ENCODE measurements at regions not wholly inside any gene's neighbourhood (a gene's known extent, or its start where the extent isn't known, plus 50 kb on each side); places are given as distances from the start of the nearest gene placed in this dataset.

GRCh38 chr17:77441940-77442339 lies 301.2 kb downstream of the SEC14L1 start:
- peaks cover 100% of the 10 kb centered on the region for H3K4me1 Mint-ChIP-seq (ENCODE audit: low read depth)
- H3K4me3 Mint-ChIP-seq, result peak overlapping the region; percentile 87
- H3K27ac Mint-ChIP-seq, result peak overlapping the region; percentile 93
- Histone ChIP-seq H3K4me1 (ENCODE audit: insufficient read depth, low read length) (peaks cover 100% of the 10 kb centered on the region), H3K4me3 (ENCODE audit: low read length) (peak overlapping the region; percentile 26), H3K27ac (ENCODE audit: low read depth in 1 of 2, low read length in 2 of 2) (peak overlapping the region; percentile 79 to 98), H3K9me3 (ENCODE audit: control insufficient read depth in 1 of 2, insufficient read depth in 1 of 2, low read length in 2 of 2) (no peaks in the 10 kb centered on the region), H3K27me3 (ENCODE audit: control insufficient read depth in 1 of 2, insufficient read depth in 2 of 2, low read length in 2 of 2) (no peaks in the 10 kb centered on the region), H3K36me3 (ENCODE audit: insufficient read depth, low read length) (peaks cover 7% of the 10 kb centered on the region)
- no peaks in the 10 kb centered on the region for H3K27me3 Mint-ChIP-seq
- CTCF ChIA-PET, result interaction anchor here (1.0 to 3.6 kb wide), 16 partner anchors 9 to 110 kb away, joined by 3 to 32 read pairs (median 7); no protein-coding TSS in a partner anchor
- no peaks in the 10 kb centered on the region for H3K9me3 Mint-ChIP-seq
- peak; percentile 0 for ATAC-seq (ENCODE audit: poor library complexity)
- peaks cover 20% of the 10 kb centered on the region for H3K36me3 Mint-ChIP-seq (ENCODE audit: low read depth)
- POLR2A ChIA-PET, result interaction anchor here (1.1 to 29.0 kb wide), 28 partner anchors 7 to 689 kb away, joined by 3 to 681 read pairs (median 10); partner anchors contain the start of genes TMC6, TMC8 and TNRC6C
- intact Hi-C loops (cut with DNase I, micrococcal nuclease), result loop anchor here in 1 of 2 experiments (2.0 to 10.0 kb wide), 2 partner anchors 15 to 693 kb away; partner anchors contain the start of gene TMC8
- no peak for TF ChIP-seq CTCF (IDR thresholded peaks at IDR 0.05)
- peak in 2 of 14 experiments; percentile 58 to 59 for DNase-seq

GRCh38 chr17:77442976-77443747 lies 302.4 kb downstream of the SEC14L1 start:
- peak overlapping the region; percentile 89 for H3K4me3 Mint-ChIP-seq
- H3K9me3 ChIP-seq (ENCODE audit: control insufficient read depth in 1 of 2, insufficient read depth in 1 of 2, low read length in 2 of 2), result no peaks in the 10 kb centered on the region
- peak overlapping the region; percentile 73 to 98 for H3K27ac ChIP-seq (ENCODE audit: low read depth in 1 of 2, low read length in 2 of 2)
- ChIA-PET POLR2A (interaction anchor here (0.7 to 29.0 kb wide), 9 partner anchors 8 to 516 kb away, joined by 3 to 681 read pairs (median 21); partner anchors contain the start of gene TNRC6C), CTCF (interaction anchor here (2.0 to 2.8 kb wide), 2 partner anchors 13 to 43 kb away, joined by 6 to 12 read pairs; no protein-coding TSS in a partner anchor)
- no peaks in the 10 kb centered on the region for H3K27me3 Mint-ChIP-seq
- no peak for ATAC-seq (ENCODE audit: poor library complexity)
- peaks cover 20% of the 10 kb centered on the region for H3K36me3 Mint-ChIP-seq (ENCODE audit: low read depth)
- peak in 1 of 14 experiments; percentile 17 for DNase-seq
- no peak overlapping the region for H3K4me3 ChIP-seq (ENCODE audit: low read length)
- TF ChIP-seq CTCF (IDR thresholded peaks at IDR 0.05), result no peak
- H3K27ac Mint-ChIP-seq, result peak overlapping the region; percentile 93
- H3K36me3 ChIP-seq (ENCODE audit: insufficient read depth, low read length), result peaks cover 9% of the 10 kb centered on the region
- intact Hi-C loops (cut with DNase I, micrococcal nuclease), result loop anchor here in 1 of 2 experiments (10.0 kb wide), 1 partner anchor 692 kb away; the partner anchor contains the start of gene TMC8
- peaks cover 100% of the 10 kb centered on the region for H3K4me1 Mint-ChIP-seq (ENCODE audit: low read depth)
- peaks cover 100% of the 10 kb centered on the region for H3K4me1 ChIP-seq (ENCODE audit: insufficient read depth, low read length)
- no peaks in the 10 kb centered on the region for H3K27me3 ChIP-seq (ENCODE audit: control insufficient read depth in 1 of 2, insufficient read depth in 2 of 2, low read length in 2 of 2)
- no peaks in the 10 kb centered on the region for H3K9me3 Mint-ChIP-seq

GRCh38 chr17:77443748-77444260 lies 303.0 kb downstream of the SEC14L1 start:
- H3K4me1 Mint-ChIP-seq (ENCODE audit: low read depth), result peaks cover 98% of the 10 kb centered on the region
- TF ChIP-seq CTCF (IDR thresholded peaks at IDR 0.05), result no peak
- ChIA-PET POLR2A (interaction anchor here (0.7 to 29.0 kb wide), 15 partner anchors 7 to 686 kb away, joined by 3 to 681 read pairs (median 21); partner anchors contain the start of genes TMC8 and TNRC6C), CTCF (interaction anchor here (2.0 to 2.8 kb wide), 2 partner anchors 14 to 43 kb away, joined by 6 to 12 read pairs; no protein-coding TSS in a partner anchor)
- no peaks in the 10 kb centered on the region for H3K27me3 Mint-ChIP-seq
- peaks cover 9% of the 10 kb centered on the region for H3K36me3 ChIP-seq (ENCODE audit: insufficient read depth, low read length)
- H3K4me3 Mint-ChIP-seq, result peak overlapping the region; percentile 89
- peaks cover 20% of the 10 kb centered on the region for H3K36me3 Mint-ChIP-seq (ENCODE audit: low read depth)
- peak overlapping the region; percentile 93 for H3K27ac Mint-ChIP-seq
- ATAC-seq (ENCODE audit: poor library complexity) (no peak), DNase-seq (no peak)
- H3K4me1 ChIP-seq (ENCODE audit: insufficient read depth, low read length), result peaks cover 100% of the 10 kb centered on the region
- peak overlapping the region; percentile 73 to 98 for H3K27ac ChIP-seq (ENCODE audit: low read depth in 1 of 2, low read length in 2 of 2)
- H3K4me3 ChIP-seq (ENCODE audit: low read length), result peak overlapping the region; percentile 55
- no peaks in the 10 kb centered on the region for H3K27me3 ChIP-seq (ENCODE audit: control insufficient read depth in 1 of 2, insufficient read depth in 2 of 2, low read length in 2 of 2)
- H3K9me3 Mint-ChIP-seq, result no peaks in the 10 kb centered on the region
- intact Hi-C loops (cut with DNase I, micrococcal nuclease), result loop anchor here in 1 of 2 experiments (2.0 to 10.0 kb wide), 2 partner anchors 39 to 691 kb away; partner anchors contain the start of gene TMC8
- no peaks in the 10 kb centered on the region for H3K9me3 ChIP-seq (ENCODE audit: control insufficient read depth in 1 of 2, insufficient read depth in 1 of 2, low read length in 2 of 2)
